B cell (primary cell): ENCODE measurements at regions not wholly inside any gene's neighbourhood (a gene's known extent, or its start where the extent isn't known, plus 50 kb on each side); places are given as distances from the start of the nearest gene placed in this dataset.

Experiments
- ATAC-seq: fragments of 200-7000 bp; cut with Tn5 transposase; one replicate; pipeline ENCODE4 v1.10.0; 2021; ENCODE audit warnings: low read depth, mild to moderate bottlenecking, moderate number of reproducible peaks, moderate library complexity
- CTCF ChIA-PET: fragments of 350-600 bp; sonication (Branson Sonifier 250); formaldehyde crosslinking; loops from one replicate; lab custom pipeline; 2021; ENCODE audit warnings: antibody characterized with exemption, inconsistent platforms; lab: Charles Lee
- POLR2A ChIA-PET: fragments of 350-600 bp; sonication (Branson Sonifier 250); formaldehyde crosslinking; loops from one replicate; lab custom pipeline; 2021; ENCODE audit warnings: antibody characterized with exemption; lab: Charles Lee
- DNase-seq: peaks from one replicate; pipeline ENCODE4 v3.0.0; 2013
- H2AFZ ChIP-seq: 2 replicates; pipeline ENCODE4 v1.6.1; 2012; ENCODE audit warnings: mild to moderate bottlenecking, low read depth, low read length; ENCODE audit not compliant: insufficient read depth, poor library complexity, severe bottlenecking
- H3K27ac ChIP-seq, 2 donors: 1 replicate in 1 of 2; 2 replicates in 1 of 2; pipeline ENCODE4 v1.5.1; 2012 to 2013; ENCODE audit warnings: low read length in 2 of 2, mild to moderate bottlenecking in 2 of 2, moderate library complexity in 1 of 2
- H3K27me3 ChIP-seq, 4 experiments: fragments of 200-600 bp in 1 of 4; sonication (generic) in 1 of 4; replicated peaks in 1 of 4; 1 replicate in 2 of 4; 2 replicates in 2 of 4; pipeline versions ENCODE4 v1.6.1 to v1.7.0; 2013 to 2016; ENCODE audit warnings: low read length in 3 of 4, mild to moderate bottlenecking in 2 of 4, mixed read lengths in 1 of 4, moderate library complexity in 1 of 4; ENCODE audit not compliant: insufficient read depth in 4 of 4, control insufficient read depth in 3 of 4; ENCODE audit errors: control extremely low read depth in 1 of 4
- H3K36me3 ChIP-seq, 2 experiments: replicated peaks in 1 of 2; 1 replicate in 1 of 2; 2 replicates in 1 of 2; pipeline versions ENCODE4 v1.6.1 to v1.7.1; 2013; ENCODE audit warnings: low read length in 1 of 2; ENCODE audit not compliant: insufficient read depth in 2 of 2, control insufficient read depth in 1 of 2; ENCODE audit errors: control extremely low read depth in 1 of 2, extremely low read depth in 1 of 2
- H3K4me1 ChIP-seq, 2 donors: fragments of 200-600 bp in 1 of 2; sonication (generic) in 1 of 2; 1 replicate in 1 of 2; 2 replicates in 1 of 2; pipeline versions ENCODE4 v1.5.1 to v1.6.1; 2013 to 2017; ENCODE audit warnings: low read length in 2 of 2; ENCODE audit not compliant: control insufficient read depth in 2 of 2, insufficient read depth in 2 of 2
- H3K4me2 ChIP-seq: replicated peaks from 2 replicates; pipeline ENCODE3; 2012; ENCODE audit warnings: mild to moderate bottlenecking, low read depth, low read length; ENCODE audit not compliant: poor library complexity, severe bottlenecking
- H3K4me3 ChIP-seq, 5 experiments: fragments of 200-600 bp in 1 of 5; sonication (generic) in 1 of 5; 1 replicate in 3 of 5; 2 replicates in 2 of 5; pipeline versions ENCODE4 v1.5.1 to v1.7.0; 2011 to 2016; ENCODE audit warnings: low read length in 4 of 5, mild to moderate bottlenecking in 4 of 5, low read depth in 2 of 5, control low read depth in 1 of 5, moderate library complexity in 1 of 5; ENCODE audit not compliant: insufficient read depth in 1 of 5; ENCODE audit errors: control extremely low read depth in 1 of 5, extremely low read depth in 1 of 5
- H3K79me2 ChIP-seq: fragments of 200-600 bp; sonication (generic); one replicate; pipeline ENCODE4 v1.6.0; 2016; ENCODE audit warnings: low read length; ENCODE audit not compliant: control insufficient read depth, insufficient read depth
- H3K9ac ChIP-seq: fragments of 200-600 bp; sonication (generic); 2 replicates; pipeline ENCODE4 v1.6.1; 2017; ENCODE audit warnings: mild to moderate bottlenecking, low read length, moderate library complexity
- H3K9me3 ChIP-seq, 3 donors: one replicate each; pipeline versions ENCODE4 v1.6.1 to v1.7.1; 2013; ENCODE audit warnings: low read length in 2 of 3; ENCODE audit not compliant: control insufficient read depth in 2 of 3, insufficient read depth in 1 of 3; ENCODE audit errors: control extremely low read depth in 1 of 3
- H4K20me1 ChIP-seq: 2 replicates; pipeline ENCODE4 v1.6.0; 2012; ENCODE audit warnings: mild to moderate bottlenecking, low read length; ENCODE audit not compliant: insufficient read depth, control insufficient read depth, poor library complexity, severe bottlenecking
- H3K27ac Mint-ChIP-seq: one replicate; pipeline ENCODE4 v1.8.0; 2021; ENCODE audit warnings: mixed read lengths
- H3K27me3 Mint-ChIP-seq: one replicate; pipeline ENCODE4 v1.8.0; 2021; ENCODE audit warnings: mixed read lengths
- H3K4me1 Mint-ChIP-seq: one replicate; pipeline ENCODE4 v1.8.0; 2021; ENCODE audit warnings: mixed read lengths
- H3K4me3 Mint-ChIP-seq: one replicate; pipeline ENCODE4 v1.8.0; 2021; ENCODE audit warnings: mixed read lengths
- H3K9me3 Mint-ChIP-seq: one replicate; pipeline ENCODE4 v1.8.0; 2022; ENCODE audit warnings: mixed read lengths; ENCODE audit not compliant: insufficient read depth
- EZH2 ChIP-seq: IDR thresholded peaks from 2 replicates; pipeline ENCODE4 v1.6.1; 2012; ENCODE audit warnings: borderline replicate concordance, low read depth, mild to moderate bottlenecking, moderate library complexity, low read length; ENCODE audit not compliant: insufficient read depth, poor library complexity, severe bottlenecking
- WGBS: methylation state at CpG from one replicate; pipeline ENCODE4 v1.1.5; 2013; ENCODE audit warnings: missing lambda C conversion rate; ENCODE audit not compliant: insufficient coverage; 5-methylcytosine and 5-hydroxymethylcytosine counted together
- intact Hi-C: fragments of 100-400 bp; cut with micrococcal nuclease; formaldehyde crosslinking; loops from one replicate; pipeline ENCODE4 v1.10.0; 2022
- TF ChIP-seq, protein P1 (sequence below): fragments of 200-600 bp; IDR thresholded peaks from one replicate; pipeline ENCODE4 v1.8.0; 2022; ENCODE audit warnings: antibody characterized with exemption, mild to moderate bottlenecking

DNA sequence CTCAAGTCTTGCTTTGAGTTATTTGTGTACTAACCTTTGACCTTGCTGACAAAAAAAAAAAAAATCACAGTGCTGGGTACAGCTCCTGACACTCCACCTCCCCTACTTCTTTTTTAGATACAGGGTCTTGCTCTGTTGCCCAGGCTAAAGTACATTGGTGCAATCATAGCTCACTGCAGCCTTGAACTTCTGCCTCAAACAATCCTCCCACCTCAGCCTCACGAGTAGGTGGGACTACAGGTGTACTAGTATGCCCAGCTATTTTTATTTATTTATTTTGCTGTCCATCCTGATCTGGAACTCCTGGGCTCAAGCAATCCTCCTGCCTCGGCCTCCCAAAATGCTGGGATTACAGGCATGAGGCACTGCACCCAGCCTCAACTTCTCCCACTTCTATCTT is 57.2 kb upstream of the KCNMB1 start:
- Histone ChIP-seq H4K20me1 (no peaks in the 10 kb centered on the region), H3K27ac (no peak overlapping the region), H3K4me3 (no peak overlapping the region), H2AFZ (no peak overlapping the region), H3K9ac (no peak overlapping the region), H3K79me2 (no peaks in the 10 kb centered on the region), H3K36me3 (no peaks in the 10 kb centered on the region), H3K4me1 (no peaks in the 10 kb centered on the region), H3K4me2 (no peak overlapping the region), H3K27me3 (no peaks in the 10 kb centered on the region), H3K9me3 (peaks cover 0 to 4% (median 3%) of the 10 kb centered on the region in 3 donors)
- Mint-ChIP-seq H3K4me3 (no peak overlapping the region), H3K9me3 (no peaks in the 10 kb centered on the region), H3K27ac (no peak overlapping the region), H3K4me1 (no peaks in the 10 kb centered on the region), H3K27me3 (peaks cover 4% of the 10 kb centered on the region)
- intact Hi-C loops: no loop called here
- WGBS: 100% methylated on average over 2 of the region's 2 CpGs
- TF ChIP-seq, protein P1, sequence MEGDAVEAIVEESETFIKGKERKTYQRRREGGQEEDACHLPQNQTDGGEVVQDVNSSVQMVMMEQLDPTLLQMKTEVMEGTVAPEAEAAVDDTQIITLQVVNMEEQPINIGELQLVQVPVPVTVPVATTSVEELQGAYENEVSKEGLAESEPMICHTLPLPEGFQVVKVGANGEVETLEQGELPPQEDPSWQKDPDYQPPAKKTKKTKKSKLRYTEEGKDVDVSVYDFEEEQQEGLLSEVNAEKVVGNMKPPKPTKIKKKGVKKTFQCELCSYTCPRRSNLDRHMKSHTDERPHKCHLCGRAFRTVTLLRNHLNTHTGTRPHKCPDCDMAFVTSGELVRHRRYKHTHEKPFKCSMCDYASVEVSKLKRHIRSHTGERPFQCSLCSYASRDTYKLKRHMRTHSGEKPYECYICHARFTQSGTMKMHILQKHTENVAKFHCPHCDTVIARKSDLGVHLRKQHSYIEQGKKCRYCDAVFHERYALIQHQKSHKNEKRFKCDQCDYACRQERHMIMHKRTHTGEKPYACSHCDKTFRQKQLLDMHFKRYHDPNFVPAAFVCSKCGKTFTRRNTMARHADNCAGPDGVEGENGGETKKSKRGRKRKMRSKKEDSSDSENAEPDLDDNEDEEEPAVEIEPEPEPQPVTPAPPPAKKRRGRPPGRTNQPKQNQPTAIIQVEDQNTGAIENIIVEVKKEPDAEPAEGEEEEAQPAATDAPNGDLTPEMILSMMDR: no peak
- no peak for TF ChIP-seq EZH2
- ATAC-seq (no peak), DNase-seq (no peak)
- ChIA-PET POLR2A (no interaction called here), CTCF (no interaction called here)

DNA sequence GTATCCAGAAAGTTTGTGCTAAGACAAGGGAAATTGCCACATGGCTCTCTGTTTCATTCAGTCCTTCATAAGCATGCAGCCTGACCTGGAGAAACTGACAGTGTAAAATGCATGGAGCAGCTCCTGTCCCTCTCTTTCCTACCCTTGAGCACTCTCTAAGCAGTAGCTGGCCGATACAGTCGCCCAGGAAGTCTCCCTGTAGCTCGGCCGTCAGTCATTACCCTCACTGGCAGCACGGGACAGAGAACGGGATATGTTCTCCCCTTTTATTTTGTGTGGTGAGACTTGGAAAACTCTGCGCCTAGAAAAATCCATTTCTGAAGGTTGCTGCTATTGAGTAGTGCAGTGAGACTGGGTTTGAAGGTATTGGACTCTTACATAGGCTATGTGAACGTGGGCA is 56.8 kb upstream of the KCNMB1 start:
- no peaks in the 10 kb centered on the region for H3K4me1 Mint-ChIP-seq
- ChIA-PET CTCF (no interaction called here), POLR2A (no interaction called here)
- no peak overlapping the region for H3K4me3 Mint-ChIP-seq
- H3K9me3 ChIP-seq: peaks cover 0 to 4% (median 3%) of the 10 kb centered on the region in 3 donors
- no peaks in the 10 kb centered on the region for H3K79me2 ChIP-seq
- H3K27me3 ChIP-seq: no peaks in the 10 kb centered on the region
- H3K36me3 ChIP-seq: no peaks in the 10 kb centered on the region
- DNase-seq (no peak), ATAC-seq (no peak)
- no peaks in the 10 kb centered on the region for H3K9me3 Mint-ChIP-seq
- H3K4me2 ChIP-seq: no peak overlapping the region
- 97% methylated on average over 5 of the region's 8 CpGs for WGBS
- TF ChIP-seq EZH2: no peak
- TF ChIP-seq, protein P1: no peak
- H3K9ac ChIP-seq: no peak overlapping the region
- H3K27ac Mint-ChIP-seq: no peak overlapping the region
- no peaks in the 10 kb centered on the region for H4K20me1 ChIP-seq
- no peaks in the 10 kb centered on the region for H3K4me1 ChIP-seq
- H3K4me3 ChIP-seq: no peak overlapping the region
- H3K27ac ChIP-seq: no peak overlapping the region
- intact Hi-C loops: no loop called here
- no peak overlapping the region for H2AFZ ChIP-seq
- H3K27me3 Mint-ChIP-seq: peaks cover 4% of the 10 kb centered on the region
